ENCODE measurements at regions not wholly inside any gene's neighbourhood (a gene's known extent, or its start where the extent isn't known, plus 50 kb on each side); places are given as distances from the start of the nearest gene placed in this dataset.

DNA sequence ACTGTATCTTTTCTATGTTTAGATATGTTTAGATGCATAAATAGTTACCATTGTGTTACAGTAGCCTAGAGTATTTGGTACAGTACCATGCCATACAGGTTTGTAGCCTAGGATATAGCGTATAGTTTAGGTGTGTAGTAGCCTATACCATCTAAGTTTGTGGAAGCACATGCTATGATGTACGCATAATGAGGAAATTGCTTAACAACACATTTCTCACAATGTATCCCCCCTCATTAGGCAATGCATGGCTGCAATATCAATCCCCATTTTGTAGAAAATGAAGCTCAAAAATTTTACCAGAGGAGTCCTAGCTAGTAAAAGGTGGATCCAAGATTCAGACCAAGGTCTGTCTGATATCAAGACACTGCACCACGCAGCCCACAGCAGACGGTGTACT, 376.4 kb upstream of the NFE2L3 start:
- no peaks in the 10 kb centered on the region for H3K36me3 ChIP-seq (ENCODE audit: insufficient read depth, low read length, poor library complexity, severe bottlenecking)
- CTCF ChIA-PET, result no interaction called here
- no peaks in the 10 kb centered on the region for H3K9me3 ChIP-seq (ENCODE audit: low read depth, low read length, poor library complexity, severe bottlenecking)
- no TSS peak for BruUV-seq (replicated peaks)
- intact Hi-C loops (cut with micrococcal nuclease; ENCODE audit: unreplicated experiment), result no loop called here
- H3K27me3 ChIP-seq (replicated peaks; ENCODE audit: insufficient read depth, low read depth, low read length, poor library complexity), result no peaks in the 10 kb centered on the region
- H3K4me3 ChIP-seq (ENCODE audit: low read depth, low read length, poor library complexity, severe bottlenecking), result no peak overlapping the region
- no peaks in the 10 kb centered on the region for H3K4me1 ChIP-seq (ENCODE audit: insufficient read depth, low read length, poor library complexity, severe bottlenecking)
- H3K27ac ChIP-seq (ENCODE audit: low read depth, low read length, poor library complexity, severe bottlenecking), result no peak overlapping the region
- TF ChIP-seq EZH2 (IDR thresholded peaks at IDR 0.05; ENCODE audit: borderline replicate concordance, low read depth, low read length, poor library complexity, severe bottlenecking), result no peak
- TF ChIP-seq, protein P1, sequence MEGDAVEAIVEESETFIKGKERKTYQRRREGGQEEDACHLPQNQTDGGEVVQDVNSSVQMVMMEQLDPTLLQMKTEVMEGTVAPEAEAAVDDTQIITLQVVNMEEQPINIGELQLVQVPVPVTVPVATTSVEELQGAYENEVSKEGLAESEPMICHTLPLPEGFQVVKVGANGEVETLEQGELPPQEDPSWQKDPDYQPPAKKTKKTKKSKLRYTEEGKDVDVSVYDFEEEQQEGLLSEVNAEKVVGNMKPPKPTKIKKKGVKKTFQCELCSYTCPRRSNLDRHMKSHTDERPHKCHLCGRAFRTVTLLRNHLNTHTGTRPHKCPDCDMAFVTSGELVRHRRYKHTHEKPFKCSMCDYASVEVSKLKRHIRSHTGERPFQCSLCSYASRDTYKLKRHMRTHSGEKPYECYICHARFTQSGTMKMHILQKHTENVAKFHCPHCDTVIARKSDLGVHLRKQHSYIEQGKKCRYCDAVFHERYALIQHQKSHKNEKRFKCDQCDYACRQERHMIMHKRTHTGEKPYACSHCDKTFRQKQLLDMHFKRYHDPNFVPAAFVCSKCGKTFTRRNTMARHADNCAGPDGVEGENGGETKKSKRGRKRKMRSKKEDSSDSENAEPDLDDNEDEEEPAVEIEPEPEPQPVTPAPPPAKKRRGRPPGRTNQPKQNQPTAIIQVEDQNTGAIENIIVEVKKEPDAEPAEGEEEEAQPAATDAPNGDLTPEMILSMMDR (conservative IDR thresholded peaks at IDR 0.05; ENCODE audit: low read depth, low read length), result no peak
- POLR2A ChIA-PET (ENCODE audit: low non-redundant PET), result no interaction called here
- DNase-seq (ENCODE audit: low spot score), result no peak

DNA sequence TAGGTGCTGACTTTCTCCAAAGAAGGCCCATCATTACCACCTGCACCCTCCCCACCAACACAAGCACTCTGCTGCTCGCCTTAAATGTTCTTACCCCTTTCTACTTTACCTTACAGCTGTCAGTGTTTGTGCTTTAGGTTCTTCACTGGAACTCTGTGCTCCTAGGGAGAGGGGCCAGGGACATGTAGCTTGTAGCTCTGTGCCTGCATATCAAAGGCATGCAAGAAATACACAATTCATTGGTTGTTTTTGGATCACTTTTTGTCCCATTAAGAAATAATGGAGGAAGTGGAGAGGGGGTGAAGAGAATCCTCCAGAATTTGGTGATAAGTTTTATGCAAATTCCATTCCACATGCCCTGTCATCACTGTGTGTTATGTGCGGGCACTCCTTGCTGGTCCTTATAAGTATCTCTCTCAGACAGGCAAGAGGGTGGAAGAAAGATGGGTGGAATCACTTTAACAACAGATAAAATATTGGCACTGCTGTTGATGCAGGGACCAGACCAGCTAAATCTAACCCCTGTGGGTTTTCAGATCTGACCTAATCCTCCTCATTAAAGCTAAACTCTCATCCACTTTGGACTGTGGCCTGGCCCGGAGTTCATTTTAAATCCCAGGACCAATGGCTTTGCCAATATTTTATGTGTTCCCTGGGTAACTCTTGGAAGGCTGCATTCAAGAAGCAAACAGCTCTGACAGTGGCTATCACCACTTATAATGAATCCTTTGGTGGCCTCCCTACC, 375.8 kb upstream of the NFE2L3 start:
- no peak for DNase-seq (ENCODE audit: low spot score)
- no peaks in the 10 kb centered on the region for H3K36me3 ChIP-seq (ENCODE audit: insufficient read depth, low read length, poor library complexity, severe bottlenecking)
- H3K27me3 ChIP-seq (replicated peaks; ENCODE audit: insufficient read depth, low read depth, low read length, poor library complexity), result no peaks in the 10 kb centered on the region
- POLR2A ChIA-PET (ENCODE audit: low non-redundant PET), result no interaction called here
- no peak overlapping the region for H3K27ac ChIP-seq (ENCODE audit: low read depth, low read length, poor library complexity, severe bottlenecking)
- CTCF ChIA-PET, result no interaction called here
- intact Hi-C loops (cut with micrococcal nuclease; ENCODE audit: unreplicated experiment), result no loop called here
- no peak overlapping the region for H3K4me3 ChIP-seq (ENCODE audit: low read depth, low read length, poor library complexity, severe bottlenecking)
- no peaks in the 10 kb centered on the region for H3K4me1 ChIP-seq (ENCODE audit: insufficient read depth, low read length, poor library complexity, severe bottlenecking)
- TF ChIP-seq, protein P1 (conservative IDR thresholded peaks at IDR 0.05; ENCODE audit: low read depth, low read length), result no peak
- TF ChIP-seq EZH2 (IDR thresholded peaks at IDR 0.05; ENCODE audit: borderline replicate concordance, low read depth, low read length, poor library complexity, severe bottlenecking), result no peak
- BruUV-seq (replicated peaks), result no TSS peak
- no peaks in the 10 kb centered on the region for H3K9me3 ChIP-seq (ENCODE audit: low read depth, low read length, poor library complexity, severe bottlenecking)

DNA sequence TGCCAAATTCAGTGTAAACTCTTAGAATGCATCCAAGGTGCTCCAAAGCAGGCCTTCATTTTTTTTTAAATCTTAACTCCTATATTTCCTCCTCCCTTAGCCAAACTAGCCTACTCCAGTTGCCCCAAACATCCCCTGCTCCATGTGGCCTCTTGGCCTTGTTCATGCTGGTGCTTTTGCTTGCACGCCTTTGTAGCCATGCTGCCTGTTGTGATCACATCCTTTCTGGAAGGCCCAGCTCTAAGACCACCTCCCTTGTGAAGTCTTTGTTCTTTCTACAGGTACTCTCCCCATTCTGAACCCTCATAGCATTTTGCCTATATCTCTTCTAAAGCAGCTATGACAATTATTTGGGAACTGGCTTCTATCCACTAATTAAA, 375.3 kb upstream of the NFE2L3 start:
- intact Hi-C loops (cut with micrococcal nuclease; ENCODE audit: unreplicated experiment), result no loop called here
- H3K9me3 ChIP-seq (ENCODE audit: low read depth, low read length, poor library complexity, severe bottlenecking), result no peaks in the 10 kb centered on the region
- TF ChIP-seq, protein P1 (conservative IDR thresholded peaks at IDR 0.05; ENCODE audit: low read depth, low read length), result no peak
- no peaks in the 10 kb centered on the region for H3K4me1 ChIP-seq (ENCODE audit: insufficient read depth, low read length, poor library complexity, severe bottlenecking)
- POLR2A ChIA-PET (ENCODE audit: low non-redundant PET), result no interaction called here
- H3K4me3 ChIP-seq (ENCODE audit: low read depth, low read length, poor library complexity, severe bottlenecking), result no peak overlapping the region
- CTCF ChIA-PET, result no interaction called here
- H3K27ac ChIP-seq (ENCODE audit: low read depth, low read length, poor library complexity, severe bottlenecking), result no peak overlapping the region
- no peaks in the 10 kb centered on the region for H3K36me3 ChIP-seq (ENCODE audit: insufficient read depth, low read length, poor library complexity, severe bottlenecking)
- no peak for DNase-seq (ENCODE audit: low spot score)
- no TSS peak for BruUV-seq (replicated peaks)
- H3K27me3 ChIP-seq (replicated peaks; ENCODE audit: insufficient read depth, low read depth, low read length, poor library complexity), result no peaks in the 10 kb centered on the region
